ENCODE measurements at regions not wholly inside any gene's neighbourhood (a gene's known extent, or its start where the extent isn't known, plus 50 kb on each side); places are given as distances from the start of the nearest gene placed in this dataset.

- TF ChIP-seq, protein P1, sequence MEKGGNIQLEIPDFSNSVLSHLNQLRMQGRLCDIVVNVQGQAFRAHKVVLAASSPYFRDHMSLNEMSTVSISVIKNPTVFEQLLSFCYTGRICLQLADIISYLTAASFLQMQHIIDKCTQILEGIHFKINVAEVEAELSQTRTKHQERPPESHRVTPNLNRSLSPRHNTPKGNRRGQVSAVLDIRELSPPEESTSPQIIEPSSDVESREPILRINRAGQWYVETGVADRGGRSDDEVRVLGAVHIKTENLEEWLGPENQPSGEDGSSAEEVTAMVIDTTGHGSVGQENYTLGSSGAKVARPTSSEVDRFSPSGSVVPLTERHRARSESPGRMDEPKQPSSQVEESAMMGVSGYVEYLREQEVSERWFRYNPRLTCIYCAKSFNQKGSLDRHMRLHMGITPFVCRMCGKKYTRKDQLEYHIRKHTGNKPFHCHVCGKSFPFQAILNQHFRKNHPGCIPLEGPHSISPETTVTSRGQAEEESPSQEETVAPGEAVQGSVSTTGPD (CRISPR knock-in tag; IDR thresholded peaks at IDR 0.05): no peak
- TF ChIP-seq ZNF362 (CRISPR knock-in tag; IDR thresholded peaks at IDR 0.05; ENCODE audit: borderline replicate concordance): no peak
- TF ChIP-seq ZNF101 (CRISPR knock-in tag; IDR thresholded peaks at IDR 0.05; ENCODE audit: borderline replicate concordance, low read depth): no peak
- TF ChIP-seq FLYWCH1 (CRISPR knock-in tag; IDR thresholded peaks at IDR 0.05): no peak
- TF ChIP-seq GZF1 (CRISPR knock-in tag; IDR thresholded peaks at IDR 0.05): no peak
- no peak for TF ChIP-seq XBP1 (CRISPR knock-in tag; IDR thresholded peaks at IDR 0.05)
- TF ChIP-seq NCOR1 (IDR thresholded peaks at IDR 0.05; ENCODE audit: borderline replicate concordance, low read length): no peak
- TF ChIP-seq, protein P2, sequence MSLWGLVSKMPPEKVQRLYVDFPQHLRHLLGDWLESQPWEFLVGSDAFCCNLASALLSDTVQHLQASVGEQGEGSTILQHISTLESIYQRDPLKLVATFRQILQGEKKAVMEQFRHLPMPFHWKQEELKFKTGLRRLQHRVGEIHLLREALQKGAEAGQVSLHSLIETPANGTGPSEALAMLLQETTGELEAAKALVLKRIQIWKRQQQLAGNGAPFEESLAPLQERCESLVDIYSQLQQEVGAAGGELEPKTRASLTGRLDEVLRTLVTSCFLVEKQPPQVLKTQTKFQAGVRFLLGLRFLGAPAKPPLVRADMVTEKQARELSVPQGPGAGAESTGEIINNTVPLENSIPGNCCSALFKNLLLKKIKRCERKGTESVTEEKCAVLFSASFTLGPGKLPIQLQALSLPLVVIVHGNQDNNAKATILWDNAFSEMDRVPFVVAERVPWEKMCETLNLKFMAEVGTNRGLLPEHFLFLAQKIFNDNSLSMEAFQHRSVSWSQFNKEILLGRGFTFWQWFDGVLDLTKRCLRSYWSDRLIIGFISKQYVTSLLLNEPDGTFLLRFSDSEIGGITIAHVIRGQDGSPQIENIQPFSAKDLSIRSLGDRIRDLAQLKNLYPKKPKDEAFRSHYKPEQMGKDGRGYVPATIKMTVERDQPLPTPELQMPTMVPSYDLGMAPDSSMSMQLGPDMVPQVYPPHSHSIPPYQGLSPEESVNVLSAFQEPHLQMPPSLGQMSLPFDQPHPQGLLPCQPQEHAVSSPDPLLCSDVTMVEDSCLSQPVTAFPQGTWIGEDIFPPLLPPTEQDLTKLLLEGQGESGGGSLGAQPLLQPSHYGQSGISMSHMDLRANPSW (CRISPR knock-in tag; IDR thresholded peaks at IDR 0.05; ENCODE audit: borderline replicate concordance): no peak
- no peak for TF ChIP-seq HOXD1 (CRISPR knock-in tag; IDR thresholded peaks at IDR 0.05)
- TF ChIP-seq ONECUT2 (CRISPR knock-in tag; IDR thresholded peaks at IDR 0.05): no peak
Measured at GRCh38 chr4:54363037-54363436, 133.9 kb downstream of the PDGFRA start (continued).
